GM10248 (cell line): ENCODE measurements at regions not wholly inside any gene's neighbourhood (a gene's known extent, or its start where the extent isn't known, plus 50 kb on each side); places are given as distances from the start of the nearest gene placed in this dataset.

Experiments used
- CTCF ChIA-PET: fragments of 300-600 bp; sonication (Branson Sonifier 250); formaldehyde crosslinking; extraction: SDS; loops from one replicate; lab custom pipeline; 2021; ENCODE audit warnings: antibody characterized with exemption; lab: Yijun Ruan, JAX
- POLR2A ChIA-PET: fragments of 350-650 bp; sonication (Branson Sonifier 250); formaldehyde crosslinking; extraction: SDS; loops from one replicate; lab custom pipeline; 2020; ENCODE audit warnings: antibody characterized with exemption; lab: Yijun Ruan, JAX
- DNase-seq: peaks from one replicate; pipeline ENCODE4 v3.0.0; 2012; ENCODE audit errors: extremely low spot score
- CTCF ChIP-seq: IDR thresholded peaks from 2 replicates; pipeline ENCODE4 v1.5.1; 2012; ENCODE audit warnings: mild to moderate bottlenecking, low read depth; ENCODE audit errors: extremely low read depth, missing control alignments, control extremely low read depth

- TF ChIP-seq CTCF, result no peak
- DNase-seq, result no peak
- POLR2A ChIA-PET, result interaction anchor here (0.6 kb wide), 1 partner anchor 113 kb away, joined by 5 read pairs; no protein-coding TSS in a partner anchor
- CTCF ChIA-PET, result interaction anchor here (1.1 to 4.4 kb wide), 8 partner anchors 9 to 55 kb away, joined by 3 to 19 read pairs (median 4); no protein-coding TSS in a partner anchor
Measured at GRCh38 chr17:78305801-78306200, 54.1 kb downstream of the SOCS3 start.

- ChIA-PET CTCF (interaction anchor here (0.8 to 4.4 kb wide), 7 partner anchors 11 to 191 kb away, joined by 3 to 19 read pairs (median 4); no protein-coding TSS in a partner anchor), POLR2A (interaction anchor here (0.6 kb wide), 1 partner anchor 52 kb away, joined by 9 read pairs; no protein-coding TSS in a partner anchor)
- no peak for TF ChIP-seq CTCF
- DNase-seq, result no peak
Measured at GRCh38 chr17:78304549-78305037, 55.3 kb downstream of the SOCS3 start.

GRCh38 chr17:78302478-78302877 lies 57.4 kb downstream of the SOCS3 start:
- TF ChIP-seq CTCF, result no peak
- ChIA-PET CTCF (interaction anchor here (1.1 to 2.2 kb wide), 3 partner anchors 9 to 53 kb away, joined by 3 to 6 read pairs (median 5); no protein-coding TSS in a partner anchor), POLR2A (no interaction called here)
- DNase-seq, result no peak

- TF ChIP-seq CTCF, result no peak
- POLR2A ChIA-PET, result no interaction called here
- CTCF ChIA-PET, result interaction anchor here (1.1 to 2.2 kb wide), 3 partner anchors 10 to 52 kb away, joined by 3 to 6 read pairs (median 5); no protein-coding TSS in a partner anchor
- DNase-seq, result no peak
Measured at GRCh38 chr17:78301821-78302213, 58.1 kb downstream of the SOCS3 start.

- ChIA-PET POLR2A (no interaction called here), CTCF (interaction anchor here (1.1 to 2.2 kb wide), 5 partner anchors 10 to 216 kb away, joined by 3 to 6 read pairs (median 4); no protein-coding TSS in a partner anchor)
- TF ChIP-seq CTCF, result no peak
- DNase-seq, result no peak
Measured at GRCh38 chr17:78300962-78301820, 58.7 kb downstream of the SOCS3 start.

GRCh38 chr17:78299049-78299448 lies 60.8 kb downstream of the SOCS3 start:
- CTCF ChIA-PET, result interaction anchor here (0.7 to 1.1 kb wide), 3 partner anchors 9 to 18 kb away, joined by 3 to 4 read pairs (median 4); no protein-coding TSS in a partner anchor
- no peak for TF ChIP-seq CTCF
- DNase-seq, result no peak
- POLR2A ChIA-PET, result no interaction called here
